Ishikawa (cell line): ENCODE measurements at regions not wholly inside any gene's neighbourhood (a gene's known extent, or its start where the extent isn't known, plus 50 kb on each side); places are given as distances from the start of the nearest gene placed in this dataset.

Source experiments
- CEBPB ChIP-seq: IDR thresholded peaks from 2 replicates; pipeline ENCODE4 v1.6.1; 2012
- CREB1 ChIP-seq: IDR thresholded peaks from 2 replicates; pipeline ENCODE4 v1.6.1; 2012; ENCODE audit warnings: low read depth
- EP300 ChIP-seq: IDR thresholded peaks from 2 replicates; pipeline ENCODE4 v1.6.1; 2012; ENCODE audit warnings: borderline replicate concordance
- FOXM1 ChIP-seq: IDR thresholded peaks from 2 replicates; pipeline ENCODE4 v1.6.1; 2012; ENCODE audit warnings: low read depth, borderline replicate concordance
- MAX ChIP-seq: IDR thresholded peaks from 2 replicates; pipeline ENCODE4 v1.6.1; 2012
- NFIC ChIP-seq: IDR thresholded peaks from 2 replicates; pipeline ENCODE4 v1.6.1; 2012
- RAD21 ChIP-seq: IDR thresholded peaks from 2 replicates; pipeline ENCODE4 v1.6.1; 2012; ENCODE audit warnings: low read depth
- REST ChIP-seq: IDR thresholded peaks from 2 replicates; pipeline ENCODE4 v1.6.1; 2012; ENCODE audit warnings: low read depth, mild to moderate bottlenecking
- TAF1 ChIP-seq: IDR thresholded peaks from 2 replicates; pipeline ENCODE4 v1.6.1; 2012; ENCODE audit warnings: low read depth, mild to moderate bottlenecking
- TEAD4 ChIP-seq: IDR thresholded peaks from 2 replicates; pipeline ENCODE4 v1.6.1; 2012
- YY1 ChIP-seq: IDR thresholded peaks from 2 replicates; pipeline ENCODE4 v1.6.1; 2012; ENCODE audit warnings: low read depth

DNA sequence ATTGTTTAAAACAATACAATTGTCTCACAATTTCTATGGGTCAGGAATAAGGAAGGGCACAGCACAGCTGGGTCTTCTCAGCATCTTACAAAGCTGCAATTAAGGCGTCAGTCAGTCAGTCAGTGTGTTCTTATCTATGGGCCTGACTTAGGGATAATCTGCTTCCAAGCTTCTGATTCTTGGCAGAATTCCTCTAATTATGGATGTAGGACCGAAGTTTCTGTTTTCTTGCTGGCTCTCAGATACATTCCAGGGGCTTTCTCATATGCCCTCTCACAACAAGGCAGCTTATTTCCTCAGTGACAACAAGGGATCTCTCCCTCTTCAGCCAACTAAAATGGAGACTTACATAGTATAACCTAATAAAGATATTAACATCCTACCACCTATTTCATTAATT is 1925.3 kb upstream of the ACO1 start:
- TF ChIP-seq CEBPB (no peak), YY1 (no peak), EP300 (no peak), MAX (no peak), REST (no peak), FOXM1 (no peak), TAF1 (no peak), TEAD4 (no peak), CREB1 (no peak), NFIC (no peak), RAD21 (no peak)
